Testis (tissue), 2 donors: ENCODE measurements at regions not wholly inside any gene's neighbourhood (a gene's known extent, or its start where the extent isn't known, plus 50 kb on each side); places are given as distances from the start of the nearest gene placed in this dataset.

Experiments used
- DNase-seq: peaks from one replicate; pipeline ENCODE4 v3.0.0-alpha.2; 2019
- H3K27ac ChIP-seq, 2 donors: fragments of 200-600 bp; sonication (generic); one replicate each; pipeline ENCODE4 v1.5.1; 2019
- H3K27me3 ChIP-seq: fragments of 200-600 bp; sonication (generic); one replicate; pipeline ENCODE4 v1.5.1; 2019
- H3K36me3 ChIP-seq: fragments of 200-600 bp; sonication (generic); one replicate; pipeline ENCODE4 v1.5.1; 2017; ENCODE audit warnings: low read depth; ENCODE audit errors: missing control alignments
- H3K4me1 ChIP-seq: fragments of 200-600 bp; sonication (generic); one replicate; pipeline ENCODE4 v1.5.1; 2019
- H3K4me3 ChIP-seq, 2 donors: fragments of 200-600 bp; sonication (generic); one replicate each; pipeline ENCODE4 v1.5.1; 2017 to 2019
- H3K9me3 ChIP-seq: fragments of 200-600 bp; sonication (generic); one replicate; pipeline ENCODE4 v1.5.1; 2017
- CTCF ChIP-seq, 3 experiments: fragments of 450-650 bp in 2 of 3; fragments of 200-600 bp in 1 of 3; sonication (generic) in 1 of 3; IDR thresholded peaks; one replicate each; pipeline ENCODE4 v1.5.1; 2016 to 2019; ENCODE audit warnings: antibody characterized with exemption in 3 of 3, mild to moderate bottlenecking in 2 of 3, moderate library complexity in 1 of 3
- POLR2A ChIP-seq: fragments of 450-650 bp; IDR thresholded peaks from one replicate; pipeline ENCODE4 v1.6.1; 2017; ENCODE audit warnings: antibody characterized with exemption, mild to moderate bottlenecking, moderate library complexity
- WGBS, 2 donors: methylation state at CpG; one replicate each; pipeline ENCODE4 v1.1.5; 2018; 5-methylcytosine and 5-hydroxymethylcytosine counted together
- intact Hi-C: fragments of 100-400 bp; cut with DNase I; formaldehyde crosslinking; loops from one replicate; pipeline ENCODE4 v1.15.1; 2023; ENCODE audit warnings: low total_unique reads

- TF ChIP-seq POLR2A (no peak), CTCF (IDR thresholded peaks at IDR 0.05) (no peak)
- 54 to 66% methylated on average over 4 to 6 of the region's 6 CpGs for WGBS, 2 donors
- intact Hi-C loops: no loop called here
- DNase-seq: no peak
- H3K27me3 ChIP-seq: no peaks in the 10 kb centered on the region
- H3K9me3 ChIP-seq: no peaks in the 10 kb centered on the region
- H3K4me1 ChIP-seq: no peaks in the 10 kb centered on the region
- no peak overlapping the region for H3K27ac ChIP-seq
- H3K4me3 ChIP-seq: no peak overlapping the region
- no peaks in the 10 kb centered on the region for H3K36me3 ChIP-seq
Measured at GRCh38 chrX:39309018-39309635, 507.9 kb downstream of the MID1IP1 start.

- TF ChIP-seq POLR2A (no peak), CTCF (IDR thresholded peaks at IDR 0.05) (no peak)
- DNase-seq: no peak
Measured at GRCh38 chrX:39309721-39310152, 508.5 kb downstream of the MID1IP1 start.

GRCh38 chrX:39310891-39311290 lies 509.6 kb downstream of the MID1IP1 start:
- Histone ChIP-seq H3K27ac (no peak overlapping the region), H3K9me3 (no peaks in the 10 kb centered on the region), H3K4me1 (no peaks in the 10 kb centered on the region), H3K36me3 (no peaks in the 10 kb centered on the region), H3K27me3 (no peaks in the 10 kb centered on the region), H3K4me3 (no peak overlapping the region)
- 69 to 78% methylated on average over 4 of the region's 4 CpGs for WGBS, 2 donors
- no peak for DNase-seq
- intact Hi-C loops: no loop called here
- no peak for TF ChIP-seq CTCF (IDR thresholded peaks at IDR 0.05)
- no peak for TF ChIP-seq POLR2A

More at GRCh38 chrX:39309721-39310152, 508.5 kb downstream of the MID1IP1 start:
- intact Hi-C loops: no loop called here
- Histone ChIP-seq H3K9me3 (no peaks in the 10 kb centered on the region), H3K27ac (no peak overlapping the region), H3K36me3 (no peaks in the 10 kb centered on the region), H3K27me3 (no peaks in the 10 kb centered on the region), H3K4me3 (no peak overlapping the region), H3K4me1 (no peaks in the 10 kb centered on the region)
- WGBS, 2 donors: 45 to 53% methylated on average over 7 of the region's 7 CpGs

- Histone ChIP-seq H3K9me3 (no peaks in the 10 kb centered on the region), H3K27me3 (no peaks in the 10 kb centered on the region), H3K4me1 (no peaks in the 10 kb centered on the region), H3K4me3 (no peak overlapping the region), H3K36me3 (no peaks in the 10 kb centered on the region), H3K27ac (no peak overlapping the region)
- TF ChIP-seq CTCF (IDR thresholded peaks at IDR 0.05) (no peak), POLR2A (no peak)
- intact Hi-C loops: no loop called here
- WGBS, 2 donors: 100% methylated on average over 2 of the region's 2 CpGs; no CpG with 5 or more reads in 1 of the 2 donors
- no peak for DNase-seq
Measured at GRCh38 chrX:39311646-39312045, 510.4 kb downstream of the MID1IP1 start.

GRCh38 chrX:39313146-39313545 lies 511.9 kb downstream of the MID1IP1 start:
- DNase-seq: no peak
- H3K9me3 ChIP-seq: no peaks in the 10 kb centered on the region
- TF ChIP-seq POLR2A: no peak
- no peak for TF ChIP-seq CTCF (IDR thresholded peaks at IDR 0.05)
- WGBS, 2 donors: 100% methylated on average over 1 of the region's 1 CpG
- H3K4me1 ChIP-seq: no peaks in the 10 kb centered on the region
- H3K27me3 ChIP-seq: no peaks in the 10 kb centered on the region
- no peak overlapping the region for H3K27ac ChIP-seq
- intact Hi-C loops: no loop called here
- no peaks in the 10 kb centered on the region for H3K36me3 ChIP-seq
- H3K4me3 ChIP-seq: no peak overlapping the region
